GM12878 (cell line): ENCODE measurements at regions not wholly inside any gene's neighbourhood (a gene's known extent, or its start where the extent isn't known, plus 50 kb on each side); places are given as distances from the start of the nearest gene placed in this dataset.

Experiments used
- ATAC-seq: fragments of 200-7000 bp; cut with Tn5 transposase; 3 replicates; pipeline ENCODE4 v1.9.1; 2020; ENCODE audit warnings: mild to moderate bottlenecking, moderate library complexity
- BruUV-seq: library from RNA; stranded (reverse); fragments of 400-500 nt; replicated peaks from 2 replicates; lab custom pipeline; 2021; lab: Mats Ljungman, UMichigan
- CTCF ChIA-PET: fragments of 300-600 bp; sonication (Branson Sonifier 250); formaldehyde crosslinking; extraction: SDS; loops from one replicate; lab custom pipeline; 2021; ENCODE audit warnings: inconsistent platforms; lab: Yijun Ruan, JAX
- POLR2A ChIA-PET: fragments of 350-600 bp; formaldehyde crosslinking; extraction: SDS; loops from one replicate; lab custom pipeline; 2021; ENCODE audit warnings: inconsistent platforms; lab: Charles Lee
- RAD21 ChIA-PET: fragments of 300-600 bp; sonication (Branson Sonifier 250); formaldehyde crosslinking; loops from one replicate; lab custom pipeline; 2023; ENCODE audit warnings: antibody characterized with exemption; ENCODE audit not compliant: unreplicated experiment; lab: Charles Lee
- SMC1A ChIA-PET: fragments of 300-600 bp; sonication (Branson Sonifier 250); formaldehyde crosslinking; loops from one replicate; lab custom pipeline; 2023; ENCODE audit not compliant: unreplicated experiment, uncharacterized antibody; lab: Charles Lee
- DNase-seq: peaks from one replicate; pipeline ENCODE4 v3.0.0-alpha.2; 2011; ENCODE audit warnings: low read depth, low spot score
- FAIRE-seq: peaks from 3 replicates; lab custom pipeline; 2011; peaks lifted over from hg19 to GRCh38; lab: Jason Lieb, UNC
- H2AFZ ChIP-seq: 2 replicates; pipeline ENCODE4 v1.6.0; 2011; ENCODE audit warnings: low read depth, low read length, control low read depth; ENCODE audit not compliant: control insufficient read depth
- H3K27ac ChIP-seq: 2 replicates; pipeline ENCODE4 v1.5.1; 2011; ENCODE audit warnings: control low read depth; ENCODE audit not compliant: control insufficient read depth, insufficient read depth
- H3K27me3 ChIP-seq, 2 experiments: replicated peaks in 1 of 2; 2 replicates each; pipeline versions ENCODE4 v1.6.0 to v1.6.1; 2011; ENCODE audit warnings: low read length in 1 of 2; ENCODE audit not compliant: control insufficient read depth in 2 of 2, insufficient read depth in 2 of 2
- H3K36me3 ChIP-seq, 2 experiments: 2 replicates each; pipeline ENCODE4 v1.5.1; 2011; ENCODE audit warnings: low read length in 1 of 2; ENCODE audit not compliant: control insufficient read depth in 2 of 2, insufficient read depth in 2 of 2
- H3K4me1 ChIP-seq: 2 replicates; pipeline ENCODE4 v1.6.1; 2011; ENCODE audit warnings: mild to moderate bottlenecking, low read length, moderate library complexity, mixed read lengths; ENCODE audit not compliant: control insufficient read depth, insufficient read depth
- H3K4me2 ChIP-seq: 2 replicates; pipeline ENCODE4 v1.6.0; 2011; ENCODE audit warnings: control low read depth; ENCODE audit not compliant: control insufficient read depth, insufficient read depth
- H3K4me3 ChIP-seq: fragments of 200-600 bp; sonication (generic); 2 replicates; pipeline ENCODE4 v1.5.1; 2016
- H3K79me2 ChIP-seq: 2 replicates; pipeline ENCODE4 v1.6.0; 2011; ENCODE audit warnings: low read length; ENCODE audit not compliant: control insufficient read depth, insufficient read depth
- H3K9ac ChIP-seq: 2 replicates; pipeline ENCODE4 v1.8.0; 2011; ENCODE audit warnings: low read length, control low read depth, mixed read lengths; ENCODE audit not compliant: control insufficient read depth, insufficient read depth
- H3K9me3 ChIP-seq: replicated peaks from 3 replicates; pipeline ENCODE4 v1.5.1; 2011; ENCODE audit warnings: mild to moderate bottlenecking, low read length; ENCODE audit not compliant: control insufficient read depth, insufficient read depth
- H4K20me1 ChIP-seq: 2 replicates; pipeline ENCODE4 v1.6.0; 2011; ENCODE audit not compliant: control insufficient read depth, insufficient read depth
- CEBPB ChIP-seq, 2 experiments: fragments of 150-350 bp in 1 of 2; IDR thresholded peaks; 2 replicates each; pipeline ENCODE4 v1.6.1; 2012 to 2014; ENCODE audit warnings: low read depth in 2 of 2, low read length in 2 of 2, borderline replicate concordance in 1 of 2, inconsistent platforms in 1 of 2
- CREB1 ChIP-seq: IDR thresholded peaks from 2 replicates; pipeline ENCODE4 v1.6.1; 2012; ENCODE audit warnings: low read depth, mild to moderate bottlenecking, inconsistent platforms
- NFYB ChIP-seq: IDR thresholded peaks from 2 replicates; pipeline ENCODE4 v1.6.1; 2011; ENCODE audit warnings: low read depth, mild to moderate bottlenecking, low read length, improper control_type of control experiment, moderate library complexity; ENCODE audit not compliant: insufficient read depth
- RAD21 ChIP-seq: IDR thresholded peaks from 2 replicates; pipeline ENCODE4 v1.6.1; 2011; ENCODE audit warnings: mild to moderate bottlenecking, low read depth, low read length, moderate library complexity; ENCODE audit not compliant: insufficient read depth
- RELB ChIP-seq: fragments of 450-650 bp; IDR thresholded peaks from 2 replicates; pipeline ENCODE4 v1.6.1; 2017; ENCODE audit warnings: low read depth, mild to moderate bottlenecking, moderate library complexity
- TBL1XR1 ChIP-seq: IDR thresholded peaks from 2 replicates; pipeline ENCODE4 v1.6.1; 2012; ENCODE audit warnings: low read depth, low read length, improper control_type of control experiment
- WGBS: methylation state at CpG from one replicate; pipeline ENCODE4 v1.1.6; 2016; ENCODE audit warnings: low lambda C conversion rate; ENCODE audit not compliant: insufficient replicate concordance, insufficient coverage; ENCODE audit errors: missing lambda C conversion rate; 5-methylcytosine and 5-hydroxymethylcytosine counted together
- in situ Hi-C: fragments of 300-500 bp; cut with MboI; formaldehyde crosslinking; loops from 9 replicates; pipeline ENCODE4 v1.14.3; 2018; ENCODE audit warnings: mixed read lengths
- intact Hi-C: fragments of 100-400 bp; cut with micrococcal nuclease; formaldehyde crosslinking; loops from one replicate; pipeline ENCODE4 v1.14.2; 2022; ENCODE audit not compliant: unreplicated experiment

DNA sequence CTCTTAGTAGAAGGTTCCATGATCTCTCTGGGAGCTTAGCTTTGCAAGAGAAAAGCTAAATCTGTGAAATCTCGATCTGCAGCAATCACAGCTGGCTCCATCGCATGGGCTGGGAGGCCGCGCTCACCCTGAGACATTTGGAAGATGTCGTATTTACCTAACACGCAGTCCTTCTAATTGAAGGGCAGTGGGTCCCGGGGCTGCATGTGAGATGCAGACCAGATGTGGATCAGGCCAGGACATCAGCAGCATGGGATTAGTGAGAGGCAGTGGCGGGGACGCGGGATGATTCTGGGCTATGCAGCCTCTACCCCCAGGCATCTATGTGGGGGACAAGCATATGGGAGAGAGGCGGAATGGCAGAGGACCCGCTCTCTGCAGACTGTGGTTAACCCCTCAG is 312.4 kb upstream of the RTL1 start:
- Histone ChIP-seq H3K4me3 (no peak overlapping the region), H3K79me2 (no peaks in the 10 kb centered on the region), H4K20me1 (no peaks in the 10 kb centered on the region), H2AFZ (no peak overlapping the region), H3K9me3 (no peaks in the 10 kb centered on the region), H3K4me1 (no peaks in the 10 kb centered on the region), H3K9ac (no peak overlapping the region), H3K27me3 (no peaks in the 10 kb centered on the region), H3K27ac (no peak overlapping the region), H3K36me3 (no peaks in the 10 kb centered on the region), H3K4me2 (no peak overlapping the region)
- ATAC-seq (no peak), DNase-seq (no peak), FAIRE-seq (no peak)
- in situ Hi-C loops, result no loop called here
- intact Hi-C loops, result no loop called here
- RAD21 ChIA-PET, result no interaction called here
- SMC1A ChIA-PET, result no interaction called here
- TF ChIP-seq TBL1XR1 (no peak), RELB (no peak), CEBPB (IDR thresholded peaks at IDR 0.05; ENCODE audit: borderline replicate concordance in 1 of 2, low read depth in 2 of 2, low read length in 2 of 2) (no peak), RAD21 (no peak), NFYB (no peak), CREB1 (no peak)
- no TSS peak for BruUV-seq
- CTCF ChIA-PET, result no interaction called here
- POLR2A ChIA-PET, result no interaction called here
- 59% methylated on average over 12 of the region's 12 CpGs for WGBS
